ENCODE measurements at regions not wholly inside any gene's neighbourhood (a gene's known extent, or its start where the extent isn't known, plus 50 kb on each side); places are given as distances from the start of the nearest gene placed in this dataset.
A peak's percentile ranks its signal among the peaks of the same experiment; 100 is the strongest.
"Not testable (repeated sequence)": the region's sequence is repeated elsewhere in the genome, so short reads cannot be mapped to it uniquely, and the experiment has no call there.

DNA sequence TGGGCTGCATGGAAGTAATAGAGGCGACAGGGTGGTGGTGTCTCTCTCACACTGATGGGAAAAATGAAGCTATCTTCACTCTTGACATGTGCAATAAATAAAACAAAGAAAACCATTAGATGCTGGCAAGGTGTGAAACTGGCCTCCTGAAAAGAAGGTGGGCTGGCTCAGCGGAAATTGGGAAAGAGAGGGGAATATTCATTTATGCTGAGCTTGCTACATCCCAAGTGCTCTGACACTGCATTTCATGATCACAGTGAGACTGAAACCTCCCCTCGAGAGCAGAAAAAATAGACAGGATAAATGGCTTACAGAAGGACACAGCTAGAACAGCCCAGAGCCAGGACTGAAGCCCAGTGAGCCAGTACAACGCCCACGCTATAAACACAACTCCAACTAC lies 112.1 kb upstream of the SMLR1 start:
- DNase-seq (ENCODE audit: low spot score), result no peak

GRCh38 chr6:130716466-130716865 lies 110.7 kb upstream of the SMLR1 start:
- no peak for DNase-seq (ENCODE audit: low spot score)

DNA sequence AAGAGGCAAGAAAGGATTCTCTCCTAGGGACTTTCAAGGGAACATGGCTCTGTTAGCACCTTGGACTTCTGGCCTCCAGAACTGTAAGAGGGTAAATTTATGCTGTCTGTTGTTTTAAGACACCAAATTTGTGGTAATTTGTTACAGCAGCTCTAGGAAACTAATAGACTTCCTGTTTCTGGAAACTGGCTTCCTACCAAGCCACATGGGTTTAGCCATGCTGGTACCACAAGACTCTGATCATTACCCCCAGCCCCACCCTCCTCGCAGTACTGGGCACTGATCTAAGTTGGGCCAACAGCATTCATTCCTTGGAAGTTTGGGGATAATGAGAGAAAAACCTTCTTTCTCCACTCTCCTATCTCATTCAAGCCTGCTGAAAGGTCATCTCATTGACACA lies 109.5 kb upstream of the SMLR1 start:
- DNase-seq (ENCODE audit: low spot score), result no peak

GRCh38 chr6:130720076-130720715 lies 107.0 kb upstream of the SMLR1 start:
- no peak for DNase-seq (ENCODE audit: low spot score)

DNA sequence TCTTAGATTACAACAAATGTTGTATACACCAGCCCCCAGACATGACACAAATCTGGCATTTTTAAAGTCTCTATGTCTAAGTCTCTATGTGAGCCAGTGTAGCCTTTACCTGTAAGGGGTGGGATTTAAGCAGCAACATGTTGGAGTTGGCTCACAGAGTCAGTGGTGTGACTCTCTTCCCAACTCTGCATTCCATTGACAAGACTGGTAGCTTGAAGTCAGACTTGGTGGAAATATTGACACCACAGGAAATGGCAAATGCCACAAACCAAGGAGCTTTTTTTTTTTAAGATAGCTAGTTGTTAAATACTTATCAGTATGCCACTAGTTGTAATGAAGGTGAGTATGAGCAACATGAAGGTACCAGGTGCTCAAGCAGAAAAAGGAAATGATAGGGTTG lies 103.1 kb upstream of the SMLR1 start:
- DNase-seq (ENCODE audit: low spot score), result no peak

GRCh38 chr6:130725551-130725950 lies 101.7 kb upstream of the SMLR1 start:
- no peak for DNase-seq (ENCODE audit: low spot score)

DNA sequence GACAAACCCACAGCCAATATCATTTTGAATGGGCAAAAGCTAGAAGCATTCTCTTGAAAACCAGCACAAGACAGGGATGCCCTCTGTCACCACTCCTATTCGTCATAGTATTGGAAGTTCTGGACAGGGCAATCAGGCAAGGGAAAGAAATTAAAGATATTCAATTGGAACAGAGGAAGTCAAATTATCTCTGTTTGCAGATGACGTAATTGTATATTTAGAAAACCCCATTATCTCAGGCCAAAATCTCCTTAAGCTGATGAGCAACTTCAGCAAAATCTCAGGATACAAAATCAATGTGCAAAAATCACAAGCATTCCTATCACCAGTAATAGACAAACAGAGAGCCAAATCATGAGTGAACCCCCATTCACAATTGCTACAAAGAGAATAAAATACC lies 99.1 kb upstream of the SMLR1 start:
- not testable (repeated sequence) for DNase-seq (ENCODE audit: low spot score)

DNA sequence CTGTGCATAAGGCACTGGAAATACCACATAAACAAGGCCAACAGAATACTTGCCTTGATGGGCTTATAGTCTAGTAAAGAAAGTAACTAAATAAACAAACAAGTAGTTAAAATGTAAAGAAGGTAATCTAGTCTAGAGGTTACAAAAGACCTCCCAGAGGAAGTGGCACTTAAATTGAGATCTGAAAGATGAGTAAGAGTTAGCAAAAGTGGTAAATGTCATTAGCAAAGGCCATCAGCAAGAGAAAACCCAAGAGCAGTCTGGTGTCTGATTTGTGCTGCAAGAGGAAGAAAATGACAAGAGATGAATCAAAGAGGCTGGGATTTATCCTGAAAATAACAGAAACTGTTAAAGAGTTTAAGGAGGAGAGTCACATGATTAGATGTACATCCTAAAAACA lies 96.6 kb upstream of the SMLR1 start:
- no peak for DNase-seq (ENCODE audit: low spot score)

- DNase-seq (ENCODE audit: low spot score), result no peak
These were observed 93.0 kb upstream of the SMLR1 start for GRCh38 chr6:130734161-130734560.

- no peak for DNase-seq (ENCODE audit: low spot score)
These were observed 86.9 kb upstream of the SMLR1 start for GRCh38 chr6:130740308-130740707.

- DNase-seq (ENCODE audit: low spot score), result no peak
These were observed 85.0 kb upstream of the SMLR1 start for GRCh38 chr6:130742131-130742681.

GRCh38 chr6:130743175-130743574 lies 84.0 kb upstream of the SMLR1 start:
- no peak for DNase-seq (ENCODE audit: low spot score)

GRCh38 chr6:130744576-130745366 lies 82.4 kb upstream of the SMLR1 start:
- DNase-seq (ENCODE audit: low spot score), result no peak

GRCh38 chr6:130748041-130748440 lies 79.2 kb upstream of the SMLR1 start:
- DNase-seq (ENCODE audit: low spot score), result no peak

DNA sequence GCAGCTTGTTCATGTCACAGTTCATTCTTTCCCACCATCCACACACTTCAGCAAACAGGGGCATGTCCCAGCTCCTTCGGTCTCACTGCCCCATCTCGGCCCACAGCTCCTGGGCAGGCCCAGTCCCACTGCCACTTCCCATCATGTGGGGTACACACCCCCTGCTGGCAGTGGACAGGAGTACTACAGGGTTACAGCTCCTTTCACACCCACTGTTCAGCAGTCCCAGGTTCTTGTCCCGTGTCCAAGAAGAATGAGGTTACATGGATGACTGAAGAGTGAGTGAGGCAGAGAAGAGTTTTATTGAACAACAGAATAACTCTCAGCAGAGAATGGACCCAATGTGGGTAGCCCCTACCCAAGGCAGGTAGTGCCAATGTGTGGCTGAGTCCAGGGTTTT lies 77.8 kb upstream of the SMLR1 start:
- DNase-seq (ENCODE audit: low spot score), result no peak

GRCh38 chr6:130752267-130752666 lies 74.9 kb upstream of the SMLR1 start:
- DNase-seq (ENCODE audit: low spot score), result no peak

DNA sequence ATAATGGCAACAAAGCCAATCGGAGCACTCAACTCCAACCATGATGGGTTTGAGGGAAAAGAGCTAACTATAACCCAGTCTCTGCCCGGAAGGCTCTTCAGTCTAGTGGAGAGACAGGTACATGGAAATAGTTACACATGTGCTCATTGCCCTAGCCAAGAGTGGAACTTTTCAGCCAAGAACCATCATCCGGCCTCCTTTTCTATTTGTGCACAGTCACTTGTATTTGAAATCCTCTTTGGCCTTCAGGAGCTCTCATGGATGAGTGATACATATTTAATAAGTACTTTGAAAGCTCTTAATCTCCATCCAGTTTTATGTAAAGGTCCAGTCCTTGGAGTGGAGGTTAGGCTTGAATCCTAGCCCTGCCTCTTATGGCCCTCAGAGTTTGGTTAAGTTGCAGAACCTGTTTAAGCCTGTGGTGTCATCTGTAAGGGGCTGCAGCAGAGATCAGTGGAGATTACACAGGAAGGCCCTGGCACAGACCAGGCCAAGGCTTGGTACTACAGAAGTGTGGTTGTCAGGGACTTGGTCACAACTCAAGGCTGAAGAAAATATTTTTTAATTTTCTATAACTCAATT lies 72.3 kb upstream of the SMLR1 start:
- DNase-seq (ENCODE audit: low spot score), result no peak

DNA sequence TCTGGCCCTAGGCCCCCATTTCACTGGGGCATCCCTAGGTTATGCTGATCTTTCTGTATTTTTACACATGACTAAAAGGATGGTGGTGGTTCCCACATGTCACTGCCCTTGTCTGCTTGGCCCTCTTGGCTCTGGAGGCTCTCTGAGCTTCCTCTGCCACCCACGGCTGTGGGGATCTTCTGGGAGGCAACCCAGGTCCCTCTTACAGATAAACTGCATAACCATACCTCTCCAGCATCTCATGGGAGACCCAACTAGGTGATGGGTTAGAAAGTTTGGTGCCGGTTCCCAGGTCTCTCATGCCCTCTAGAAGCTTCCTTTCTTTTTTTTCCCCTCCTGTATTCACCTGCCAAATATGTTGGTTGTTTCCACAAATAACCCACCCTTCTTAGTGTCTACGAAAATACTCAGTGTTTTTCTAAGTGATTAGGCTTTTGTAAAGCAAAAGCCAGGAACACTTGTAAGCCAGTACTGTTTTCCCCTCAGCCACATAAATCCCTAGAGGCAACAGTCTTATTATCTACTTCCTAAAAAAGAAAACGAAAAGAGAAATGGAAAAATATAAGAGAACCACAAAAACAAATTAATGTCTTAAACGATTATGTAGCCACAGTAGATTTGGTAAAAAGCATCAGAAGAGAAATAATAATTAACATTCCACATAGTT lies 71.7 kb upstream of the SMLR1 start:
- DNase-seq (ENCODE audit: low spot score), result no peak

DNA sequence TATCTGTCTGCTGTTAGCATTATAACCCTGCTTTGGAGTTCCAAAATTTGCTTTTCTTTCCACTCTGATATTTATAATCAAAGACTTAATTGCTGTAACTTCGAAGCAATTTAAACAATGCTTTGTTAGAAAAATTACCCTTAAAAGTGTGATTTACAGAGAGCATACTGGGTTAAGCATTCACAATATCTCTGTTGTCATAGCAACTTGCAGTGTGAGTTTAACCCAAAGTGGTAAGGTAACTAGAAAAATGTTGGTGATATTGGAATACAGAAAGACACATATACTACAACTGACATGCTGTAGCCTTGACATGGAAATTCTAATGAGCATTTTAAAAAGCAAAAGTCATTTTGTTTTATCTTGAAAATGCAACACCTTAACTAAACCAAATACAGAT lies 70.4 kb upstream of the SMLR1 start:
- no peak for DNase-seq (ENCODE audit: low spot score)

GRCh38 chr6:130758813-130759212 lies 68.4 kb upstream of the SMLR1 start:
- no peak for DNase-seq (ENCODE audit: low spot score)

DNA sequence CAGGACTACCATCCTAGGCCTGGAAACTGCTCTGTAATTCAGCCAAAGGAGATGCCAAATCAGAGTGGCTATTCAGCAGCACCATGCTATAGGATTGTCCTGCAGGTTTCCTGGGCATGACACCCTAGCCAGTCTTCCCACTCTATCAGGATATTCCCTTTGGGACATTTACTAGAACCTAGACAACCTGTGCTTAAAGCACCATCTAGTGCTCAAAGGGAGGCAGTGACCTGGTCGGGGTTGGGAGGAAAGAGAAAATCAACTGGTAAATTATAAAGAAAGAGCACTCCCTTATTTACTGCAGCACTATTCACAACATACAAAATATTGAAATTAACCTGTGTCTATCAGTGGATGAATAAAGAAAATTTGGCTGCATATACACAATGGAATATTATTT lies 67.2 kb upstream of the SMLR1 start:
- peak; percentile 60 for DNase-seq (ENCODE audit: low spot score)

DNA sequence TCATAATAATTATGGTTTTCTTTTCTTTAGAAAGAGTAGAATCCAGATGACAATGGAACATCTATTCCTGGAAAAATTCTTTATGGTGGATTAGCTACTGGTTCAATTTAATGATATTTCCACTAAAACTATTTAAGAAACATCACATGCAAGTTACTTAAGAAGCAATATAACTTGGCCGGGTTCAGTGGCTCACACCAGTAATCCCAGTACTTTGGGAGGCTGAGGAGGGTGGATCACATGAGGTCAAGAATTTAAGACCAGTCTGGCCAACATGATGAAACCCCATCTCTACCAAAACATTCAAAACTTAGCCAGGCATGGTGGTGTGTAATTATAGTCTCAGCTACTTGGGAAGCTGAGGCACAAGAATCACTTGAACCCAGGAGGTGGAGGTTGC lies 65.9 kb upstream of the SMLR1 start:
- DNase-seq (ENCODE audit: low spot score), result no peak

Data from hepatic stellate cell (primary cell).